Neuron (in vitro differentiated cells): ENCODE measurements at regions not wholly inside any gene's neighbourhood (a gene's known extent, or its start where the extent isn't known, plus 50 kb on each side); places are given as distances from the start of the nearest gene placed in this dataset.

Experiments
- H2AFZ ChIP-seq: one replicate; pipeline ENCODE4 v1.6.1; 2013; ENCODE audit warnings: low read depth, mild to moderate bottlenecking, inconsistent platforms, low read length, moderate library complexity
- H3K27me3 ChIP-seq: one replicate; pipeline ENCODE4 v1.6.1; 2013; ENCODE audit warnings: low read length; ENCODE audit not compliant: insufficient read depth
- H3K36me3 ChIP-seq: one replicate; pipeline ENCODE4 v1.6.1; 2013; ENCODE audit warnings: low read length; ENCODE audit not compliant: insufficient read depth
- H3K4me1 ChIP-seq: one replicate; pipeline ENCODE4 v1.6.1; 2013; ENCODE audit warnings: low read length; ENCODE audit not compliant: insufficient read depth
- H3K4me3 ChIP-seq: 2 replicates; pipeline ENCODE4 v1.5.1; 2013; ENCODE audit warnings: mild to moderate bottlenecking, low read length, moderate library complexity
- H3K9me3 ChIP-seq: one replicate; pipeline ENCODE4 v1.6.1; 2013; ENCODE audit warnings: low read length

DNA sequence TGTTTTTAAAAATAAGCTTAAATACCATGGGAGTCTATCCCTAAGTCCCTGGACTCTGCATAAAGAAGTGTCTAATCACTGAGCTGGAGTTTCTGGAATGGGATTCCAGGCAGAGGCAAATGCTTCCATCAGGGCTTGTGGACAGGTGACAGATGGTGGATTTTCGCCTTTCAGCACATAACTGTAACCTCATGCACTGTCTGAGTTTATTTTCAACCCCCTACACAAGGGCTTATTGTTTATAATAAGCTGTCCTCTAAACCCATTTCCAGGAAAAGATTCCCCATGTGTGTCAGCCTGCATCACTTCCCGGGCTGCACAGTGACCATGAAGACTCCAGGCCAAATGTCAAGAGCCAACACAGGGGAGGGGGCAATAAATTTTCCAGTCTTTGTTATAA lies 264.0 kb downstream of the PIK3R1 start:
- Histone ChIP-seq H3K4me1 (no peaks in the 10 kb centered on the region), H3K27me3 (no peaks in the 10 kb centered on the region), H3K9me3 (no peaks in the 10 kb centered on the region), H2AFZ (no peak overlapping the region), H3K4me3 (no peak overlapping the region), H3K36me3 (no peaks in the 10 kb centered on the region)

DNA sequence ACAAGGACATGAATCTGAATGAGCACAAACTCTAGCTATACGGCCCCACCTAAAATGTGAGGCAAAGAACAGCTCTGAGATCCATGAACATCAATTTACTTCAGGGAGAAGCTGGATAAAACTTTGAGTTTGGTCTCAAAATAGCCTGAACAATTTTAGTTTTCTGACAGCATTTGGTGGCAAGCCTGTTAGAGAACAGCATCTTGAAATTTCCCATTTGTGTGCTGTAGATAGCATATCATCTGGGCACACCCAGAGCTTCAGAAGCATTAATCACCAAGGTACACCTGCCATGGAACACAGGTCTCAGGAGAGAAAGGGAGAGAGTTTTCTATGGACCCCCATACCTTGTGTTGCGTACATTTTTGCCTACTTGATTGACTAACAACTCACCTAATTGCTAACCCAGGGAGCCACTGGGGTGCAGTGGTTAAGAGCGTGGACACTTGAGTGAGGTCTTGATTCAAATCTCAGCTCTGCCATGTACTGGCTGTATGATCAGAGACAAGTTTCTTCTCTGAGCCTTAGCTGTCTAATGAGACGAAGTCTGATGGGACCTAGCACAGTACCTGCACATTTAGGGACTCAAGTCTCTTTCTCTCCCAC lies 264.9 kb downstream of the PIK3R1 start:
- H3K4me1 ChIP-seq: no peaks in the 10 kb centered on the region
- H3K4me3 ChIP-seq: no peak overlapping the region
- H3K36me3 ChIP-seq: no peaks in the 10 kb centered on the region
- H3K27me3 ChIP-seq: no peaks in the 10 kb centered on the region
- H2AFZ ChIP-seq: no peak overlapping the region
- H3K9me3 ChIP-seq: no peaks in the 10 kb centered on the region

DNA sequence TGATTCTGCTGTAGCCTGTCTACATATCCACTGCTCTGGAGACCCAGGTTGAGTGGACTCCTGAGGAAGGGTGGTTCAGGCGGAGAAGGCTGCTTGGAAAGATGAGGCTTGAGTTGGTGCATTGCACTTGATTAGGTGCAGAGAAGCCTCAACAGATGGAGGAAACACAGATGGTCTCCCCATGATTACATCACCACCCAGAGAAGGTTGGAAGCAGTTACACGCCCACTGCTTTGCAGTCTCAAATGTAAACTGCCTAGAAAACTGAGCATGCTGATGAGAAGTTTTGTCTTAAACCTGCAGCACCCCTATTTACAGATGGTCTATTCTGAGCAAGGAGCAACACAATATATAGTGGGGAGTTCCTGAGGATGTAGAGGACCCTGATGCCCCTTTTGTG lies 266.6 kb downstream of the PIK3R1 start:
- no peaks in the 10 kb centered on the region for H3K4me1 ChIP-seq
- no peak overlapping the region for H2AFZ ChIP-seq
- no peaks in the 10 kb centered on the region for H3K9me3 ChIP-seq
- no peak overlapping the region for H3K4me3 ChIP-seq
- H3K36me3 ChIP-seq: no peaks in the 10 kb centered on the region
- H3K27me3 ChIP-seq: no peaks in the 10 kb centered on the region

- Histone ChIP-seq H3K36me3 (no peaks in the 10 kb centered on the region), H3K4me1 (no peaks in the 10 kb centered on the region), H3K9me3 (no peaks in the 10 kb centered on the region), H3K27me3 (no peaks in the 10 kb centered on the region), H2AFZ (no peak overlapping the region), H3K4me3 (no peak overlapping the region)
Measured at GRCh38 chr5:68484307-68485068, 268.9 kb downstream of the PIK3R1 start.

GRCh38 chr5:68489556-68489955 lies 274.0 kb downstream of the PIK3R1 start:
- Histone ChIP-seq H2AFZ (no peak overlapping the region), H3K27me3 (no peaks in the 10 kb centered on the region), H3K9me3 (no peaks in the 10 kb centered on the region), H3K36me3 (no peaks in the 10 kb centered on the region), H3K4me3 (no peak overlapping the region), H3K4me1 (no peaks in the 10 kb centered on the region)

- H3K36me3 ChIP-seq: no peaks in the 10 kb centered on the region
- no peaks in the 10 kb centered on the region for H3K9me3 ChIP-seq
- no peak overlapping the region for H3K4me3 ChIP-seq
- no peak overlapping the region for H2AFZ ChIP-seq
- H3K4me1 ChIP-seq: no peaks in the 10 kb centered on the region
- no peaks in the 10 kb centered on the region for H3K27me3 ChIP-seq
Measured at GRCh38 chr5:68490406-68490805, 274.9 kb downstream of the PIK3R1 start.

GRCh38 chr5:68494771-68495170 lies 279.2 kb downstream of the PIK3R1 start:
- Histone ChIP-seq H2AFZ (no peak overlapping the region), H3K9me3 (peaks cover 5% of the 10 kb centered on the region), H3K4me1 (no peaks in the 10 kb centered on the region), H3K4me3 (no peak overlapping the region), H3K36me3 (no peaks in the 10 kb centered on the region), H3K27me3 (no peaks in the 10 kb centered on the region)

DNA sequence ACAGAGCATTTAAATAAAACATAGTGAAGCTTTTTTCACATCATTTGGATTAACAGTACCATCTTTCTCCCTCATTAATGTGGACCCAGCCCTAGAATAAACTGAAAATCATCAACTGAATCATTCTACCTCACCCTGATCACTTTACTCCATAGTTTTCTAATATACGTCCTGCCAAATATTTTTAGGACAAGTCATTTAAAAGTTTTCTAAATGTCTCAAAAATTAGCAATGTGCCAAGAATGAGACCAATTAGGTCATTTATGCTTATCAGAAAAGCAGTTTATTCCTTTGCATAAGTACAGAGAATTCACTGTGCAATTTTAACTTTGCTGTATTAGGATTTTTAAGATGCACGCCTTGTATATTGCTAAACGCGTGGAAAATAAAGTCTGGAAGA lies 284.4 kb downstream of the PIK3R1 start:
- Histone ChIP-seq H2AFZ (no peak overlapping the region), H3K36me3 (no peaks in the 10 kb centered on the region), H3K27me3 (no peaks in the 10 kb centered on the region), H3K4me1 (no peaks in the 10 kb centered on the region), H3K4me3 (no peak overlapping the region), H3K9me3 (peaks cover 5% of the 10 kb centered on the region)

DNA sequence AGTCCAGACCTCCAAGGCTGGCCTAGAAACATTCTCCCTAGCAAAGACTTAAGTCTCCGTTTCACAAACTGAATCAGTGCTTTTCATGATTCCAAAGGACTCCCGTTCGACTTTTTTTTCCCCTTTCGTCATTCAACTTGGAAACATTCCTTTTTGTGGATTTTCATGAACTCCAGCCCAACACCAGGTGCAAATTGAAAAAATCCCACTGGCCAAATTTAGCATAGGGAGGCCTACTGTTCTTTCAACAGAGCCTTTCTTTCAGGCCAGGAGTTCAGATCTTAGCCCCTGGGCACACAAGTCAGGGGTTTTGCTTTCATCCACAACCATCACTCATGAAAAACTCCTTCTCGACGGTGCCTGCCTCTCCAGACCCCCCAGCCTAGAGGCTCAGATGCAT lies 285.3 kb downstream of the PIK3R1 start:
- H3K36me3 ChIP-seq: no peaks in the 10 kb centered on the region
- H3K27me3 ChIP-seq: no peaks in the 10 kb centered on the region
- peaks cover 5% of the 10 kb centered on the region for H3K9me3 ChIP-seq
- H2AFZ ChIP-seq: no peak overlapping the region
- H3K4me1 ChIP-seq: peaks cover 2% of the 10 kb centered on the region
- no peak overlapping the region for H3K4me3 ChIP-seq

- H3K9me3 ChIP-seq: peaks cover 5% of the 10 kb centered on the region
- no peaks in the 10 kb centered on the region for H3K36me3 ChIP-seq
- peaks cover 9% of the 10 kb centered on the region for H3K4me1 ChIP-seq
- no peak overlapping the region for H3K4me3 ChIP-seq
- no peak overlapping the region for H2AFZ ChIP-seq
- H3K27me3 ChIP-seq: no peaks in the 10 kb centered on the region
Measured at GRCh38 chr5:68502531-68502930, 287.0 kb downstream of the PIK3R1 start.

DNA sequence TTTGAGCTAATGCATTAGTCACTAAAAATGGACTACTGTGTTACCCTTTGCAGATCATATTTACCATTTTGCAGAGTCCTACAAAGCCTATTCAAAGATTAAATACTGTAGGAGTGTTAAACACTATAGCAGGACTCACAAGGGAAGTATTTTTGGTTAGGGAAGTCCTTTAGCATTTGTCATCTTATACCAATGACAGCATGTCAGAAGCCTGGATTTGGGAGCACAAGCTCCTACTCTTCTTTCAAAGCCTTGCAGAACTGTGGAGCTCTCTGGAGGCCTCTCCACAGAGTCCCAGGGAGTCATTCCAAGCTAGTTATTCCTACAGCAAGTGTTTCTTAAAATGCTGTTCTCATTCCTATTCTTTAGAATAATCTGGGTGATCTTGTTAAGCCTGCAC lies 288.8 kb downstream of the PIK3R1 start:
- Histone ChIP-seq H3K27me3 (no peaks in the 10 kb centered on the region), H3K36me3 (no peaks in the 10 kb centered on the region), H3K4me3 (no peak overlapping the region), H3K9me3 (no peaks in the 10 kb centered on the region), H3K4me1 (peaks cover 9% of the 10 kb centered on the region), H2AFZ (no peak overlapping the region)

DNA sequence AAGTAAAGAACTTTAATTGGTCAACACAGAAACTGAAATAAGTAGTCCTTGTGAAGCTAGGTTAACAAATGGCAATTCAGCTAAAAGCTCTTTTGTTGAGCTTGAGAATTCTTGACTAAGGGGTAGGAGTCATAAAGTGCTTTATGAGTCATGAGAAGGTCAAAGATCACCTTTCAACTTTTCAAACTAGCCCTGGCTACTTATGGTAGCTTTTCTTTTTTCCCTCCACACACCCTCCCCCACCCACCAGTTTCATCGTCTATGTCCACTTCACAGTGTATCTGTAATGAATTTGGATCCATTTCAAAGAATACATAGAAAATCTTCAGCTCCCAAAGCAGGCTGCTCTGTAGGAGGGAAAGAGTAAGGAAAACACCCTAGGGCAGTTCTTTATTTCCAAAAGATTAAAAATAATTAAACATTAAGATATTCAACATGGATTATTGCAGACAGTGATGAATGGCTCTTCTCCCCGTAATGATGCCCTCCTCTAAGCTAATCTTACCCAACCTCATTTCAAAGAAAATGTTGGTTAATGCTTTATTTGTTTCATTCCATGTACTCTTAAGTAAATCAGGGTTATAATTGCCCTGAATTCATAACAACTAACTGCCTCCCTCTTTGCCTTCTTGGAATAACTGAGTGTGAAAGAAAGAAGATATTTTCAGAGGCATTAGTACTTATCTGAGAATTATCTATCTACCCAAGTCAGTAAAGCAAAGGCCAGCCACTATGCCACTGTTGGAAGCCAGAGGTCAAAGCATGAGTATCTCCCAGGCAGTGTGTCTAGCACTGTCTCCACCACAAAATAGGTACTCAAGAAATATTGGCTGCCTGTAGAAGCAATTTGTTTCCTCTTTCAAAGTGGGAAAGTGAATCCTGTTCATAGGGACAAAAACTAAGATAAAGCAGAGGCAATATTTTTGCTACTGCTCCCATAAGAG lies 290.6 kb downstream of the PIK3R1 start:
- H3K36me3 ChIP-seq: no peaks in the 10 kb centered on the region
- H3K4me3 ChIP-seq: no peak overlapping the region
- H3K27me3 ChIP-seq: no peaks in the 10 kb centered on the region
- H3K4me1 ChIP-seq: peaks cover 9% of the 10 kb centered on the region
- H2AFZ ChIP-seq: no peak overlapping the region
- H3K9me3 ChIP-seq: no peaks in the 10 kb centered on the region

- no peak overlapping the region for H3K4me3 ChIP-seq
- H3K27me3 ChIP-seq: no peaks in the 10 kb centered on the region
- no peaks in the 10 kb centered on the region for H3K9me3 ChIP-seq
- H3K36me3 ChIP-seq: no peaks in the 10 kb centered on the region
- H3K4me1 ChIP-seq: no peaks in the 10 kb centered on the region
- H2AFZ ChIP-seq: no peak overlapping the region
Measured at GRCh38 chr5:68515514-68515913, 300.0 kb downstream of the PIK3R1 start.
